Epithelial cell of proximal tubule (primary cell): ENCODE measurements at regions not wholly inside any gene's neighbourhood (a gene's known extent, or its start where the extent isn't known, plus 50 kb on each side); places are given as distances from the start of the nearest gene placed in this dataset.

ENCODE experiments used
- DNase-seq: peaks from one replicate; pipeline ENCODE4 v3.0.0-alpha.2; 2011; ENCODE audit warnings: low read depth
- H3K4me3 ChIP-seq: 2 replicates; pipeline ENCODE4 v1.5.1; 2011; ENCODE audit warnings: low read depth, mild to moderate bottlenecking, low read length
- CTCF ChIP-seq: conservative IDR thresholded peaks from 2 replicates; pipeline ENCODE4 v1.5.1; 2012; ENCODE audit warnings: low read depth, mild to moderate bottlenecking, low read length

- no peak overlapping the region for H3K4me3 ChIP-seq
- TF ChIP-seq CTCF = no peak
- DNase-seq = no peak
These were observed 51.3 kb downstream of the GADD45G start for GRCh38 chr9:89655990-89656657.

- no peak overlapping the region for H3K4me3 ChIP-seq
- DNase-seq = no peak
- TF ChIP-seq CTCF = no peak
These were observed 52.5 kb downstream of the GADD45G start for GRCh38 chr9:89657295-89657694.

GRCh38 chr9:89657765-89658164 is 53.0 kb downstream of the GADD45G start:
- H3K4me3 ChIP-seq = no peak overlapping the region
- no peak for TF ChIP-seq CTCF
- no peak for DNase-seq

GRCh38 chr9:89658401-89658800 is 53.6 kb downstream of the GADD45G start:
- TF ChIP-seq CTCF = no peak
- no peak overlapping the region for H3K4me3 ChIP-seq
- DNase-seq = no peak

- DNase-seq = no peak
- H3K4me3 ChIP-seq = no peak overlapping the region
- TF ChIP-seq CTCF = no peak
These were observed 54.1 kb downstream of the GADD45G start for GRCh38 chr9:89658931-89659330.

- no peak for DNase-seq
- TF ChIP-seq CTCF = no peak
- H3K4me3 ChIP-seq = no peak overlapping the region
These were observed 54.7 kb downstream of the GADD45G start for GRCh38 chr9:89659473-89659872.
